ENCODE measurements at regions not wholly inside any gene's neighbourhood (a gene's known extent, or its start where the extent isn't known, plus 50 kb on each side); places are given as distances from the start of the nearest gene placed in this dataset.

DNA sequence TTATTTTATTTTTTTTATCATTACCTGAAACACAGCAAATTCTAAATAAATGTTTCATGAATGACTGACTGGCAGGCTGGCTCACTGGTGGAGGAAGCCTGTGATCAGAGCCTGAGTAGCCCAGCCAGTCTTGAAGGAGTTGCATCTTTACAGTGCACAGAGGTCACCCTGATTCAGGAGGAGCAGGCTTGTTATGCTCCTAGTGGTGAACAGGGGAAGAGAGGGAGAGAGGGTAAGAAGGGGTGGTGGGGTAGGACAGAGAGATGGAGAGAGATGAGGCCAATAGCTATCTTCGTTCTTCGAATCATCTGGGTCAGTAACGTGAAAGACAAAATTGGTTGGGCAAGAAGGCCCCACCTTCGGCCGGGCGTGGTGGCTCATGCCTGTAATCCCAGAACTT lies 202.6 kb upstream of the MCTP2 start:
- Histone ChIP-seq H3K4me3 (no peak overlapping the region), H3K4me1 (ENCODE audit: control insufficient read depth, insufficient read depth, low read length) (no peaks in the 10 kb centered on the region), H3K27me3 (replicated peaks in 1 of 2; ENCODE audit: control insufficient read depth in 2 of 2, insufficient read depth in 2 of 2, low read length in 1 of 2) (no peaks in the 10 kb centered on the region; a peak in 2 of 4 replicates), H3K9me3 (replicated peaks; ENCODE audit: control insufficient read depth, insufficient read depth, low read length) (no peaks in the 10 kb centered on the region), H3K9ac (ENCODE audit: control insufficient read depth, insufficient read depth, low read length) (no peak overlapping the region), H3K36me3 (ENCODE audit: control insufficient read depth in 2 of 2, insufficient read depth in 2 of 2, low read length in 1 of 2) (no peaks in the 10 kb centered on the region), H2AFZ (ENCODE audit: control insufficient read depth, low read depth, low read length) (no peak overlapping the region), H4K20me1 (ENCODE audit: control insufficient read depth, insufficient read depth) (no peaks in the 10 kb centered on the region), H3K27ac (ENCODE audit: control insufficient read depth, insufficient read depth) (no peak overlapping the region), H3K79me2 (ENCODE audit: control insufficient read depth, insufficient read depth, low read length) (no peaks in the 10 kb centered on the region), H3K4me2 (ENCODE audit: control insufficient read depth, insufficient read depth) (no peak overlapping the region)
- 22% methylated on average over 6 of the region's 6 CpGs for WGBS (ENCODE audit: insufficient coverage, insufficient replicate concordance, low lambda C conversion rate, missing lambda C conversion rate)
- no TSS peak for BruUV-seq (replicated peaks)
- CTCF ChIA-PET, result no interaction called here
- SMC1A ChIA-PET (ENCODE audit: uncharacterized antibody, unreplicated experiment), result no interaction called here
- intact Hi-C loops (cut with micrococcal nuclease; ENCODE audit: unreplicated experiment), result no loop called here
- TF ChIP-seq ZNF207 (IDR thresholded peaks at IDR 0.05; ENCODE audit: borderline replicate concordance), result no peak
- TF ChIP-seq, protein P1, sequence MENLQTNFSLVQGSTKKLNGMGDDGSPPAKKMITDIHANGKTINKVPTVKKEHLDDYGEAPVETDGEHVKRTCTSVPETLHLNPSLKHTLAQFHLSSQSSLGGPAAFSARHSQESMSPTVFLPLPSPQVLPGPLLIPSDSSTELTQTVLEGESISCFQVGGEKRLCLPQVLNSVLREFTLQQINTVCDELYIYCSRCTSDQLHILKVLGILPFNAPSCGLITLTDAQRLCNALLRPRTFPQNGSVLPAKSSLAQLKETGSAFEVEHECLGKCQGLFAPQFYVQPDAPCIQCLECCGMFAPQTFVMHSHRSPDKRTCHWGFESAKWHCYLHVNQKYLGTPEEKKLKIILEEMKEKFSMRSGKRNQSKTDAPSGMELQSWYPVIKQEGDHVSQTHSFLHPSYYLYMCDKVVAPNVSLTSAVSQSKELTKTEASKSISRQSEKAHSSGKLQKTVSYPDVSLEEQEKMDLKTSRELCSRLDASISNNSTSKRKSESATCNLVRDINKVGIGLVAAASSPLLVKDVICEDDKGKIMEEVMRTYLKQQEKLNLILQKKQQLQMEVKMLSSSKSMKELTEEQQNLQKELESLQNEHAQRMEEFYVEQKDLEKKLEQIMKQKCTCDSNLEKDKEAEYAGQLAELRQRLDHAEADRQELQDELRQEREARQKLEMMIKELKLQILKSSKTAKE (IDR thresholded peaks at IDR 0.05; ENCODE audit: low read depth, poor library complexity, severe bottlenecking), result no peak
- TF ChIP-seq RAD21 (IDR thresholded peaks at IDR 0.05; ENCODE audit: insufficient read depth, low read depth, low read length), result no peak
- DNase-seq (ENCODE audit: low read depth, low spot score), result no peak
- FAIRE-seq, result no peak
- RAD21 ChIA-PET (ENCODE audit: unreplicated experiment), result no interaction called here
- ATAC-seq, result no peak
- in situ Hi-C loops (cut with MboI), result no loop called here
- POLR2A ChIA-PET, result no interaction called here

DNA sequence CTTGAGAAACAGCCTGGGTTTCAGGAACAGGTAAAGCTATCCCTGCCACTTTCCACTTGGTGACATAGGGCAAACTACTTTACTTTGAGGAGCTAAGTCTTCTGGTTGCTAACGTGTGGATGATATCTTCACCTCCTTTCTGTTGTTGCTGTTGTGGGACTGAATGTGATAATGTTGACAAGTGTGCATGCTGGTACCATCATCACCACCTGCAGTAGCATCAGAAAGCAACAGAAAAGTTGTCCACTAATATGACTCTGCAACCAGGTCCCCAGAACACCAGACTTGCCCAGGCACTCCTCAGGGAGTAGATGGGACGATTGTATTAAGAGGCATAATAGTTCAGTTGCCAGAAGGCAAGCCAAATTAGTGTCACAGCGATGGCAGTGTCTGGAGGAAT lies 203.2 kb upstream of the MCTP2 start:
- FAIRE-seq (no peak), DNase-seq (ENCODE audit: low read depth, low spot score) (no peak), ATAC-seq (no peak)
- intact Hi-C loops (cut with micrococcal nuclease; ENCODE audit: unreplicated experiment), result no loop called here
- H4K20me1 ChIP-seq (ENCODE audit: control insufficient read depth, insufficient read depth), result no peaks in the 10 kb centered on the region
- H3K9ac ChIP-seq (ENCODE audit: control insufficient read depth, insufficient read depth, low read length), result no peak overlapping the region
- H3K27me3 ChIP-seq (replicated peaks in 1 of 2; ENCODE audit: control insufficient read depth in 2 of 2, insufficient read depth in 2 of 2, low read length in 1 of 2), result no peaks in the 10 kb centered on the region; a peak in 2 of 4 replicates
- 6% methylated on average over 3 of the region's 3 CpGs for WGBS (ENCODE audit: insufficient coverage, insufficient replicate concordance, low lambda C conversion rate, missing lambda C conversion rate)
- ChIA-PET RAD21 (ENCODE audit: unreplicated experiment) (no interaction called here), SMC1A (ENCODE audit: uncharacterized antibody, unreplicated experiment) (no interaction called here), CTCF (no interaction called here), POLR2A (no interaction called here)
- no peak overlapping the region for H3K27ac ChIP-seq (ENCODE audit: control insufficient read depth, insufficient read depth)
- no peak overlapping the region for H2AFZ ChIP-seq (ENCODE audit: control insufficient read depth, low read depth, low read length)
- H3K79me2 ChIP-seq (ENCODE audit: control insufficient read depth, insufficient read depth, low read length), result no peaks in the 10 kb centered on the region
- H3K4me1 ChIP-seq (ENCODE audit: control insufficient read depth, insufficient read depth, low read length), result no peaks in the 10 kb centered on the region
- no peak overlapping the region for H3K4me3 ChIP-seq
- no peaks in the 10 kb centered on the region for H3K9me3 ChIP-seq (replicated peaks; ENCODE audit: control insufficient read depth, insufficient read depth, low read length)
- no TSS peak for BruUV-seq (replicated peaks)
- in situ Hi-C loops (cut with MboI), result no loop called here
- no peak overlapping the region for H3K4me2 ChIP-seq (ENCODE audit: control insufficient read depth, insufficient read depth)
- H3K36me3 ChIP-seq (ENCODE audit: control insufficient read depth in 2 of 2, insufficient read depth in 2 of 2, low read length in 1 of 2), result no peaks in the 10 kb centered on the region
- TF ChIP-seq HCFC1 (IDR thresholded peaks at IDR 0.05; ENCODE audit: low read length) (no peak), POLR2AphosphoS2 (IDR thresholded peaks at IDR 0.05; ENCODE audit: low read depth, low read length) (no peak), EP300 (IDR thresholded peaks at IDR 0.05; ENCODE audit: borderline replicate concordance in 1 of 2, control insufficient read depth in 1 of 2, low read depth in 2 of 2, low read length in 2 of 2) (no peak), TARDBP (IDR thresholded peaks at IDR 0.05; ENCODE audit: borderline replicate concordance) (no peak)
- TF ChIP-seq, protein P2, sequence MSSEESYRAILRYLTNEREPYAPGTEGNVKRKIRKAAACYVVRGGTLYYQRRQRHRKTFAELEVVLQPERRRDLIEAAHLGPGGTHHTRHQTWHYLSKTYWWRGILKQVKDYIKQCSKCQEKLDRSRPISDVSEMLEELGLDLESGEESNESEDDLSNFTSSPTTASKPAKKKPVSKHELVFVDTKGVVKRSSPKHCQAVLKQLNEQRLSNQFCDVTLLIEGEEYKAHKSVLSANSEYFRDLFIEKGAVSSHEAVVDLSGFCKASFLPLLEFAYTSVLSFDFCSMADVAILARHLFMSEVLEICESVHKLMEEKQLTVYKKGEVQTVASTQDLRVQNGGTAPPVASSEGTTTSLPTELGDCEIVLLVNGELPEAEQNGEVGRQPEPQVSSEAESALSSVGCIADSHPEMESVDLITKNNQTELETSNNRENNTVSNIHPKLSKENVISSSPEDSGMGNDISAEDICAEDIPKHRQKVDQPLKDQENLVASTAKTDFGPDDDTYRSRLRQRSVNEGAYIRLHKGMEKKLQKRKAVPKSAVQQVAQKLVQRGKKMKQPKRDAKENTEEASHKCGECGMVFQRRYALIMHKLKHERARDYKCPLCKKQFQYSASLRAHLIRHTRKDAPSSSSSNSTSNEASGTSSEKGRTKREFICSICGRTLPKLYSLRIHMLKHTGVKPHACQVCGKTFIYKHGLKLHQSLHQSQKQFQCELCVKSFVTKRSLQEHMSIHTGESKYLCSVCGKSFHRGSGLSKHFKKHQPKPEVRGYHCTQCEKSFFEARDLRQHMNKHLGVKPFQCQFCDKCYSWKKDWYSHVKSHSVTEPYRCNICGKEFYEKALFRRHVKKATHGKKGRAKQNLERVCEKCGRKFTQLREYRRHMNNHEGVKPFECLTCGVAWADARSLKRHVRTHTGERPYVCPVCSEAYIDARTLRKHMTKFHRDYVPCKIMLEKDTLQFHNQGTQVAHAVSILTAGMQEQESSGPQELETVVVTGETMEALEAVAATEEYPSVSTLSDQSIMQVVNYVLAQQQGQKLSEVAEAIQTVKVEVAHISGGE (CRISPR knock-in tag; IDR thresholded peaks at IDR 0.05), result no peak
- TF ChIP-seq, protein P3, sequence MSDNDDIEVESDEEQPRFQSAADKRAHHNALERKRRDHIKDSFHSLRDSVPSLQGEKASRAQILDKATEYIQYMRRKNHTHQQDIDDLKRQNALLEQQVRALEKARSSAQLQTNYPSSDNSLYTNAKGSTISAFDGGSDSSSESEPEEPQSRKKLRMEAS (IDR thresholded peaks at IDR 0.05; ENCODE audit: low read depth, low read length), result no peak
- TF ChIP-seq, protein P4, sequence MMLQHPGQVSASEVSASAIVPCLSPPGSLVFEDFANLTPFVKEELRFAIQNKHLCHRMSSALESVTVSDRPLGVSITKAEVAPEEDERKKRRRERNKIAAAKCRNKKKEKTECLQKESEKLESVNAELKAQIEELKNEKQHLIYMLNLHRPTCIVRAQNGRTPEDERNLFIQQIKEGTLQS (IDR thresholded peaks at IDR 0.05; ENCODE audit: borderline replicate concordance, extremely low read depth, low read depth, low read length), result no peak

Data from GM12878 (cell line).